ENCODE measurements at regions not wholly inside any gene's neighbourhood (a gene's known extent, or its start where the extent isn't known, plus 50 kb on each side); places are given as distances from the start of the nearest gene placed in this dataset.

DNA sequence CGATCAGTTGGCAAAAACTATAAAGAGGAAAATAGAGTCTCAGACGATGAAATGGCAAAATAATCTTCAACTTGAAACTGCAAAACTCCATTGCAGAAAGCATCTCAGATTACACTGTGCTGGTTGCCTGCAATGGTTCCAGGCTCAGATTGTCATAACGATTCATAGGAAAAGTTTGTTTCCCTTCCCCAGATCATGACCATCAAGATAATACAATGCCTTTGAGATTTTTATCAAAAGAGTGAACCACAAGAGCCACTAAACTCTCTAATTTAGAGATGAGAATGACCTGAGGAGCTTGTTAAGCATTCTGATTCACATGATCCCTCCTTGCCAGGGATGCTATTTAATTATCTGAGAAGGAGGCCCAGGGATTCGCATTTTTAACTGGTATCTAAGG lies 52.6 kb upstream of the ITGA1 start:
- TF ChIP-seq, protein P1, sequence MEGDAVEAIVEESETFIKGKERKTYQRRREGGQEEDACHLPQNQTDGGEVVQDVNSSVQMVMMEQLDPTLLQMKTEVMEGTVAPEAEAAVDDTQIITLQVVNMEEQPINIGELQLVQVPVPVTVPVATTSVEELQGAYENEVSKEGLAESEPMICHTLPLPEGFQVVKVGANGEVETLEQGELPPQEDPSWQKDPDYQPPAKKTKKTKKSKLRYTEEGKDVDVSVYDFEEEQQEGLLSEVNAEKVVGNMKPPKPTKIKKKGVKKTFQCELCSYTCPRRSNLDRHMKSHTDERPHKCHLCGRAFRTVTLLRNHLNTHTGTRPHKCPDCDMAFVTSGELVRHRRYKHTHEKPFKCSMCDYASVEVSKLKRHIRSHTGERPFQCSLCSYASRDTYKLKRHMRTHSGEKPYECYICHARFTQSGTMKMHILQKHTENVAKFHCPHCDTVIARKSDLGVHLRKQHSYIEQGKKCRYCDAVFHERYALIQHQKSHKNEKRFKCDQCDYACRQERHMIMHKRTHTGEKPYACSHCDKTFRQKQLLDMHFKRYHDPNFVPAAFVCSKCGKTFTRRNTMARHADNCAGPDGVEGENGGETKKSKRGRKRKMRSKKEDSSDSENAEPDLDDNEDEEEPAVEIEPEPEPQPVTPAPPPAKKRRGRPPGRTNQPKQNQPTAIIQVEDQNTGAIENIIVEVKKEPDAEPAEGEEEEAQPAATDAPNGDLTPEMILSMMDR (IDR thresholded peaks at IDR 0.05): no peak
- no peak for TF ChIP-seq POLR2A (IDR thresholded peaks at IDR 0.05)

All from prostate gland (tissue), 2 donors.